PC-3 (cell line): ENCODE measurements at regions not wholly inside any gene's neighbourhood (a gene's known extent, or its start where the extent isn't known, plus 50 kb on each side); places are given as distances from the start of the nearest gene placed in this dataset.

Experiments used
- ATAC-seq: fragments of 200-7000 bp; cut with Tn5 transposase; 2 replicates; pipeline ENCODE4 v1.9.1; 2020; ENCODE audit warnings: mild to moderate bottlenecking, moderate library complexity
- BruUV-seq: library from RNA; stranded (reverse); fragments of 400-500 nt; replicated peaks from 2 replicates; lab custom pipeline; 2021; lab: Mats Ljungman, UMichigan
- CTCF ChIA-PET: fragments of 300-600 bp; sonication (Branson Sonifier 250); formaldehyde crosslinking; loops from one replicate; lab custom pipeline; 2022; ENCODE audit warnings: antibody characterized with exemption; lab: Charles Lee
- POLR2A ChIA-PET: fragments of 300-600 bp; sonication (Branson Sonifier 250); formaldehyde crosslinking; loops from one replicate; lab custom pipeline; 2022; ENCODE audit warnings: antibody characterized with exemption; ENCODE audit not compliant: unreplicated experiment; lab: Charles Lee
- DNase-seq: peaks from one replicate; pipeline ENCODE4 v3.0.0-alpha.2; 2015
- H2AFZ ChIP-seq: fragments of 300-600 bp; sonication (generic); 2 replicates; pipeline ENCODE4 v1.6.0; 2016; ENCODE audit warnings: antibody characterized with exemption, low read length
- H3F3A ChIP-seq: fragments of 300-600 bp; sonication (generic); one replicate; pipeline ENCODE4 v1.6.0; 2017; ENCODE audit warnings: antibody characterized with exemption, low read length, control low read depth, mild to moderate bottlenecking; ENCODE audit not compliant: unreplicated experiment
- H3K27ac ChIP-seq: fragments of 300-600 bp; sonication (generic); 2 replicates; pipeline ENCODE4 v1.5.1; 2016; ENCODE audit warnings: mild to moderate bottlenecking, low read length
- H3K27me3 ChIP-seq: fragments of 300-600 bp; sonication (generic); 2 replicates; pipeline ENCODE4 v1.6.1; 2016; ENCODE audit warnings: low read length, mixed read lengths
- H3K36me3 ChIP-seq: fragments of 300-600 bp; sonication (generic); 2 replicates; pipeline ENCODE4 v1.6.1; 2016; ENCODE audit warnings: low read depth, mixed run types, low read length, mixed read lengths
- H3K4me1 ChIP-seq: fragments of 300-600 bp; sonication (generic); 2 replicates; pipeline ENCODE4 v1.5.1; 2016; ENCODE audit warnings: low read length; ENCODE audit not compliant: insufficient read depth
- H3K4me2 ChIP-seq: fragments of 300-600 bp; sonication (generic); 2 replicates; pipeline ENCODE4 v1.6.0; 2016; ENCODE audit warnings: low read length
- H3K4me3 ChIP-seq: fragments of 300-600 bp; sonication (generic); 2 replicates; pipeline ENCODE4 v1.5.1; 2016; ENCODE audit warnings: mild to moderate bottlenecking, low read length, mixed read lengths
- H3K79me2 ChIP-seq: fragments of 300-600 bp; sonication (generic); 2 replicates; pipeline ENCODE4 v1.6.1; 2017; ENCODE audit warnings: low read length, mixed read lengths
- H3K9ac ChIP-seq: fragments of 300-600 bp; sonication (generic); 2 replicates; pipeline ENCODE4 v1.6.0; 2016; ENCODE audit warnings: mild to moderate bottlenecking, low read length
- H3K9me2 ChIP-seq: fragments of 300-600 bp; sonication (generic); replicated peaks from 2 replicates; pipeline ENCODE4 v1.6.1; 2016; ENCODE audit warnings: mixed run types, low read length, mixed read lengths
- H3K9me3 ChIP-seq: fragments of 300-600 bp; sonication (generic); 2 replicates; pipeline ENCODE4 v1.6.1; 2016; ENCODE audit warnings: low read length, mixed read lengths
- H4K20me1 ChIP-seq: fragments of 300-600 bp; sonication (generic); 2 replicates; pipeline ENCODE4 v1.6.1; 2016; ENCODE audit warnings: low read length, mixed read lengths
- EZH2phosphoT487 ChIP-seq: fragments of 300-600 bp; sonication (generic); IDR thresholded peaks from 2 replicates; pipeline ENCODE4 v1.6.1; 2018; ENCODE audit warnings: mild to moderate bottlenecking, antibody characterized with exemption, low read length, borderline replicate concordance
- intact Hi-C: fragments of 100-400 bp; cut with micrococcal nuclease; formaldehyde crosslinking; loops from 2 replicates; pipeline ENCODE4 v1.9.0; 2023
- TF ChIP-seq, protein P1 (sequence below): fragments of 300-600 bp; sonication (generic); conservative IDR thresholded peaks from 2 replicates; pipeline ENCODE4 v1.5.1; 2017; ENCODE audit warnings: antibody characterized with exemption, low read depth, mild to moderate bottlenecking, low read length

DNA sequence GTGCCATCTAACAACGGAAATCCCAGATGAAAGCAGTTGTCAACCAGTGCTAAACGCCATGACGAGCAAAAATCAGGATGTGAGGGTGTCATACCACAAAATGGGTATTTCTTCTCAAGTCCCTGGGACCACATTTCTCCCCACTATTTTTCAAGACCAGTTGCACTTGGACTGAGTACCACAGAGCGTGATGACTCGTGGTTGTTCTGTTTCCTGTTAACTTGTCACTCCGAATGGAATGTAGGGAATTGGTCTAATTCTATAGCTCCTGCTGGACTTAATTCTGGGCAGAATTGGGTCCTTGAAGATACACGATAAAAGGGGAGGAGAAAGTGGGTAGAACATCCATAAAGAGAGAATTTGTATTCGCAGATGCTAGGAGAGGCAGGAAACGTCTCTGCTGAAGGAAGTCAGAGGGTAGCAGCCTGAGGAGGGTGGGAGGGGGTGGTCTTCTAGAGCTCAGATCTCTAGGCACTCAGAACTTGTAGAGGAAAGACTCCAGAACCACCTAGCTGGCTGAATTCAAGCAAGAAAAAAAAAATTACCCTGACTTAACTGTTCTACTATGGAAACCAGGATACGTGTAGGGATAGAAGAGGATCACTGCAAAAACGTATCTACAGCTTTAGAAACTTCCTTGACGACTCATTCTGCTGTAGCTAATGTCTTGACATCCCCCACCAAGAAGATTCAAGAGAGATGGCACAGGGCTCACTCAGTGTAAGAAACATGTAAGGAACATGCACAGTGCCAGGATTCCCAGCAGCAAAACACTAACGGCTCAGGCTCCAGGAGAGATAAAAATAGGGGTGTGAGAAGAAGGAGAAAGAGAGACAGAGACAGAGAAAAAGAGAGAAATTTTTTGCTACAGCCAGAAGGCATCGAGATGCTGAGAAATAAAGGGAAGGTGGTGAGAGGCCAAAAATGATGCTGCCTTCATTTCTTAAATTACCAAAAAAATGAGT is 494.7 kb downstream of the CD83 start:
- Histone ChIP-seq H4K20me1 (no peaks in the 10 kb centered on the region), H3K79me2 (no peaks in the 10 kb centered on the region), H3F3A (no peaks in the 10 kb centered on the region), H3K4me3 (no peak overlapping the region), H3K9me2 (no peaks in the 10 kb centered on the region), H3K36me3 (no peaks in the 10 kb centered on the region), H3K27me3 (no peaks in the 10 kb centered on the region), H3K9me3 (no peaks in the 10 kb centered on the region), H2AFZ (no peak overlapping the region), H3K4me2 (no peak overlapping the region), H3K9ac (no peak overlapping the region), H3K27ac (no peak overlapping the region), H3K4me1 (peaks cover 5% of the 10 kb centered on the region; the same call in 1 of the 2 replicates)
- ATAC-seq (peak; percentile 73), DNase-seq (peak; percentile 63)
- POLR2A ChIA-PET: interaction anchor here (0.7 kb wide), 1 partner anchor 38 kb away, joined by 3 read pairs; no protein-coding TSS in a partner anchor
- CTCF ChIA-PET: no interaction called here
- BruUV-seq: no TSS peak
- TF ChIP-seq, protein P1, sequence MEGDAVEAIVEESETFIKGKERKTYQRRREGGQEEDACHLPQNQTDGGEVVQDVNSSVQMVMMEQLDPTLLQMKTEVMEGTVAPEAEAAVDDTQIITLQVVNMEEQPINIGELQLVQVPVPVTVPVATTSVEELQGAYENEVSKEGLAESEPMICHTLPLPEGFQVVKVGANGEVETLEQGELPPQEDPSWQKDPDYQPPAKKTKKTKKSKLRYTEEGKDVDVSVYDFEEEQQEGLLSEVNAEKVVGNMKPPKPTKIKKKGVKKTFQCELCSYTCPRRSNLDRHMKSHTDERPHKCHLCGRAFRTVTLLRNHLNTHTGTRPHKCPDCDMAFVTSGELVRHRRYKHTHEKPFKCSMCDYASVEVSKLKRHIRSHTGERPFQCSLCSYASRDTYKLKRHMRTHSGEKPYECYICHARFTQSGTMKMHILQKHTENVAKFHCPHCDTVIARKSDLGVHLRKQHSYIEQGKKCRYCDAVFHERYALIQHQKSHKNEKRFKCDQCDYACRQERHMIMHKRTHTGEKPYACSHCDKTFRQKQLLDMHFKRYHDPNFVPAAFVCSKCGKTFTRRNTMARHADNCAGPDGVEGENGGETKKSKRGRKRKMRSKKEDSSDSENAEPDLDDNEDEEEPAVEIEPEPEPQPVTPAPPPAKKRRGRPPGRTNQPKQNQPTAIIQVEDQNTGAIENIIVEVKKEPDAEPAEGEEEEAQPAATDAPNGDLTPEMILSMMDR: no peak
- TF ChIP-seq EZH2phosphoT487: no peak
- intact Hi-C loops: no loop called here

DNA sequence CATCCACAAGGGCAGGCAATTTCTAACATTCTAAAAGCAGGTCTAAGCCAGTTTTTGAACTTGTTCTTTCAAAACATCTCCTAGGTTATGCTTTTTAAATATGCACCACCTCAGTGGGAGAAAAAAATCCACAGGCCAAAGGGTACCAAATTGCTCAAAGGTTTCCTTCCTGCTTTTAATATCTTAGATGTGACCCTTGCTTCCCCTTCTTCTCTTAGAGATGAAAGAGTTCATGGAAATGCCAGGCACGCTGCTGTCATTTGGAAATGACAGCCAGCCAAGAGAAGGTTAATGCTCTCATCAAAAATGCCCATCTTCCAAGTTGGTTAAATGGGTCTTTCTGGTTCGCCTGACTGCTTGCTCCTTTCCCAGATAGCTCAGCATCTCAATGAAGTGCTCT is 497.1 kb downstream of the CD83 start:
- CTCF ChIA-PET: no interaction called here
- no peak for ATAC-seq

More for the DNA sequence above, 497.1 kb downstream of the CD83 start:
- no peak overlapping the region for H3K27ac ChIP-seq
- no peak overlapping the region for H3K4me3 ChIP-seq
- H3F3A ChIP-seq: no peaks in the 10 kb centered on the region
- H3K4me1 ChIP-seq: peaks cover 5% of the 10 kb centered on the region; the same call in 1 of the 2 replicates
- H3K9me3 ChIP-seq: no peaks in the 10 kb centered on the region
- no peak for DNase-seq
- TF ChIP-seq, protein P1: no peak
- TF ChIP-seq EZH2phosphoT487: no peak
- 0 out of 2 replicates have a peak overlapping the region, but pooled peaks have one; percentile 23 for H2AFZ ChIP-seq
- no peaks in the 10 kb centered on the region for H4K20me1 ChIP-seq
- POLR2A ChIA-PET: no interaction called here
- no peaks in the 10 kb centered on the region for H3K79me2 ChIP-seq
- no peaks in the 10 kb centered on the region for H3K27me3 ChIP-seq
- no peaks in the 10 kb centered on the region for H3K36me3 ChIP-seq
- intact Hi-C loops: no loop called here
- H3K9ac ChIP-seq: no peak overlapping the region
- BruUV-seq: no TSS peak
- H3K9me2 ChIP-seq: no peaks in the 10 kb centered on the region
- no peak overlapping the region for H3K4me2 ChIP-seq
